Amygdala (tissue), 56 donors: ENCODE measurements at regions not wholly inside any gene's neighbourhood (a gene's known extent, or its start where the extent isn't known, plus 50 kb on each side); places are given as distances from the start of the nearest gene placed in this dataset.

Experiments
- DNase-seq, 56 donors: peaks; one replicate each; lab custom pipeline; 2025; lab: John Stamatoyannopoulos, UW

GRCh38 chr19:33946535-33947264 lies 150.0 kb downstream of the KCTD15 start:
- DNase-seq, result no peak

- peak in 6 of 56 donors; percentile 5 to 20 (median 12) for DNase-seq
Measured at GRCh38 chr19:33947265-33947964, 150.7 kb downstream of the KCTD15 start.

GRCh38 chr19:33948651-33949335 lies 152.1 kb downstream of the KCTD15 start:
- no peak for DNase-seq

- peak in 1 of 56 donors; percentile 6 for DNase-seq
Measured at GRCh38 chr19:33950091-33950750, 153.6 kb downstream of the KCTD15 start.

GRCh38 chr19:33953023-33953422 lies 156.4 kb downstream of the KCTD15 start:
- DNase-seq, result no peak

DNA sequence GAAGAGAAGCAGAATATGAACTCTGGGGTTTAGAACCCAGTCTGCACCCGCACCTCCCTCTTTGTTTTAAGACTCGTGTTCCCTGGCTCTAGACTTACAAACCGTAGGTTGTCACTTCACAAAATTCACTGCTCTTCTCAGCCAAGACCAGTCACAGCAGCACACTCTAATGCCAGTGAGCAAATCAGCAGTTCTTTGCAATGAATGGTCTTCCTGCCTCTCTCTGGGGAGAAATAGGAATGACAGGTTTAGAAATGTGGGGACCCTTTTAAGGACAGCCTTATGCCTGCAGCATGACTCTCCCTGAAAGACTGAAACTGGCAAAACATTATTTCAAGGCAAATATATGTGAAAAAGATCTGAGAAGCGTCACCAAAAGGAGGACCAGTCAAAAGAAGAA lies 156.9 kb downstream of the KCTD15 start:
- no peak for DNase-seq

DNA sequence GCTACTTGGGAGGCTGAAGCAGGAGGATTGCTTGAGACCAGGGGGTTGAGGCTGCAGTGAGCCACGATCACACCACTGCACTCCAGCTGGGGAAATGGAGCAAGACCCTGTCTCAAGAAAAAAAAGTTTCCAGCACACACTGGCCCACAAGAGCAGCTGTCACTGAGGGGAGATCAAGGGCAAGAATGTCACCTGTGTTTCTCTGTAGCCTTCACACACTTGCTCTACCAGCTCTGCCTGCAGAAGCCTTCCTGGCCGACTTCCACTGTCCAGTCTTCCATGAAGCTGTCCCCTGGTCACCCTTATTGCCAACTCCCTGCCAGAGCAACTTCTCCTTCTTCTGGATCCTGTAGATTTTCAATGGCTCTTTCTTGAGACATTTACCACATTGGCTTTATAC lies 158.0 kb downstream of the KCTD15 start:
- DNase-seq, result no peak

GRCh38 chr19:33956941-33957340 lies 160.3 kb downstream of the KCTD15 start:
- no peak for DNase-seq

DNA sequence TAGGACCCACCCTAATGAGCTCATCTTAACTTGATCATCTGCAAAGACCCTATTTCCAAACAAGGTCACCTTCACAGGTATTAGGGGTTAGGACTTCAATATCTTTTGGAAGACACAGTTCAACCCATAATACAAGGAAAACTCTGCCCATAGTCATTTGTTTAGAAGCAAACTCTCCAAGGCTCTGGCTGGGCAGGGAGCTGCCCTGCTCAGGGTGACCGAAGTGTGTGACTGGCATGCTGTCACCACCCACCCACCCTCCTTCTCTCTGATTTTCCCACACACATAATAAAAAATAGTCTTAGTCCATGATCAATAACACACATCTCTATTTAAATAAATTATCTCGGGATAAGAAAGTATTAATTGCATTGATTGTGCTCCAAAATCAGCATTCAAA lies 161.1 kb downstream of the KCTD15 start:
- DNase-seq, result no peak

DNA sequence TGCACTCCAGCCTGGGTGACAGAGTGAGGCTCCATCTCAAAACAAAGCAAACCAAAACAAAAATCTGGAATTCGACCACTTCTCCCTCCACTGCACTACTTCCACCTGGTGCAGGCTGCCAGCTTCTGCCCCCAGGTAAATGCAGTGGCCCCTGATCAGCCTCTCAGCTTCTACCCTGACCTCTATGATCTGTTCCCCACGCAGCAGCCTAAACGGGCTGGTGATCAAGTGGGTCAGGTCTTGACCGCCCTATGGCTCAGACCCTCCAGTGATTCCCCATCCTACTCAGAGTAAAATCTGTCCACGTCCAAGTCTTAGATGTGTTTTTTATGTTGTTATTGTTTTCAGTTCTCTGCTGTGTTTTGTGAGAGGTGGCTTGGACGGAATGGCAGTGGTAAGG lies 163.9 kb downstream of the KCTD15 start:
- no peak for DNase-seq

DNA sequence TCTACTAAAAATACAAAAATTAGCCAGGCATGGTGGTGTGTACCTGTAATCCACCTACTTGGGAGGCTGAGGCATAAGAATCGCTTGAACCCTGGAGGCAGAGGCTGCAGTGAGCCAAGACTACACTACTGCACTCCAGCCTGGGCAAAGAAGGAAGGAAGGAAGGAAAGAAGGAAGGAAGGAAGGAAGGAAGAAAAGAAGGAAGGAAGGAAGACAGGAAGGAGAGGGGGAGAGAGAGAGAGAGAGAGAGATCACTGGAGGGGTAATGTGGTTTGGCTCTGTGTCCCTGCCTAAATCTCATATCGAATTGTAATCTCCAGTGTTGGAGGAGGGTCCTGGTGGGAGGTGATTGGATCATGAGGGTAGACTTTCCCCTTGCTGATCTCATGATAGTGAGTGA lies 165.5 kb downstream of the KCTD15 start:
- no peak for DNase-seq

DNA sequence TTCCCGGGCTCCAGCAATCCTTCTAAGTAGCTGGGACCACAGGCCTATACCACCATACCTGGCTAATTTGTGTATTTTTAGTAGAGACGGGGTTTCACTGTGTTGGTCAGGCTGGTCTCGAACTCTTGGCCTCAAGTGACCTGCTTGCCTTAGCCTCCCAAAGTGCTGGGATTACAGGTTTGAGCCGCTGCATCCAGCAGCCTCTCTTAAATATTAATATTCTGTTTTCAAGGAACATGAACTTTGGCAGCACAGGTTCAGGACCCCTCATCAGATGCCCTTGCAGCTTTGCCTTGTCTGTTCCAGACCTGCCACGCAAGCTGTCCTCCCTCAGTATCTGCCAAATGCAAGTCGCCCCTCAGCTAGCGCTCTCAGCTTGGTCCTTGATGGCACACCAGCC lies 166.8 kb downstream of the KCTD15 start:
- no peak for DNase-seq

GRCh38 chr19:33971073-33971472 lies 174.4 kb downstream of the KCTD15 start:
- DNase-seq, result no peak

GRCh38 chr19:33977756-33978685 lies 181.4 kb downstream of the KCTD15 start:
- no peak for DNase-seq

DNA sequence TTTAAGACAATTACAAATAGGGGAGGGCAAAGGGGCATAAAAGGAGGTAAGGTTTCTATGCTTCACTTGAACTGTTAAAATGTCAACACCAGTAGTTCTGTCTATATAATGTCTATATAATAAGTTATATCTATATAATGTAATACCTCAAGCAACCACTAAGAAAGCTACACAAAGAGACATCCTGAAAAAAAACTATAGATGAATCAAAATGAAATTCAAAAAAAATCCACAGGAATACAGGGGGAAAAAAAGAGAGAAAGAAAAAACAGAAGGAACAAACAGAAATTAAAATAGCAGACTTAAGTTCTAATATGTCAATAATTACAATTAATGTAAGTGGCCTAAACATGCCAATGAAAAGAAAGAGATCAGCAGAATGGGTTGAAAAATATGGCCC lies 186.0 kb downstream of the KCTD15 start:
- no peak for DNase-seq

DNA sequence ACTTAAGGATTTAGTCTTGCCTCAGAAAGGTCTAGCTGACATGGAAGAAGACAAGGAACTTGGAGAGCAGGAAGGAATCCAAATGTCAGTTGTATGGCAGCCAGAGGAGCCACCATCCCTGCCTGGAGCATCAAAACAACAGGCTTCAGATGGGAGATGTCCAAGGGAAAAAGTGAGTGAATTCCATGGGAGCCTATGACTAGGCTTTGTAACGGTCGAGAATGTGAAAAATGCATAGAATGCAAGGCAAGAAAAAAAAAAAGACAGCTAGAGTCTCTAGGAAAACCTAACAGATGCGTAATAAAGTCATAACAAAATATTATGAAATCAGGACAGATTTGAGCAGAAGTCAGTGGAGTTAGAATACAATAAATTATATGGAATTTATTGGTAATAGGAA lies 183.7 kb upstream of the LSM14A start:
- no peak for DNase-seq

- no peak for DNase-seq
Measured at GRCh38 chr19:33997690-33998089, 174.6 kb upstream of the LSM14A start.

- DNase-seq, result no peak
Measured at GRCh38 chr19:33998302-33998701, 174.0 kb upstream of the LSM14A start.

- no peak for DNase-seq
Measured at GRCh38 chr19:33998739-33999345, 173.5 kb upstream of the LSM14A start.

DNA sequence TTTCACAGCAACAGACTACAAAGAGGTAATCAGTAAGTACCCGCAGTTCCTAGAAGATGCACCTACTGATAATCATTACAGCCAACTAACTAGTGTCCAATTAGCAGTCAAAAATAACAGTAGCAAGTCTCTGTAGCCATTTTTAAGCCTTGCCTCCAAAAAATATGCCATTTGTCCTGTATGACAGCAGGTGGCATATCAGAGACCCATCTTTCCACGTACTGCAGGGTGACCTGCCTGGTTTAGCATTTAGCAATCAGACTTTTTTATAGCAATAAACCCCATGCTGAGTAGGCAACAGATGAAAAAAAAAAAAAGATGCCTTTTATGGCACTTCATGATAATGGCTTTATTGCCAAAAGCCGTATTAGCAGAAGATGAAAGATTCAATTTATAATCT lies 155.3 kb upstream of the LSM14A start:
- no peak for DNase-seq
